A673 (cell line): ENCODE measurements at regions not wholly inside any gene's neighbourhood (a gene's known extent, or its start where the extent isn't known, plus 50 kb on each side); places are given as distances from the start of the nearest gene placed in this dataset.

Experiments used
- BruUV-seq: library from RNA; stranded (reverse); fragments of 400-500 nt; replicated peaks from 2 replicates; lab custom pipeline; 2021; lab: Mats Ljungman, UMichigan
- CTCF ChIA-PET: fragments of 300-600 bp; sonication (Branson Sonifier 250); formaldehyde crosslinking; loops from one replicate; lab custom pipeline; 2022; ENCODE audit warnings: antibody characterized with exemption; lab: Charles Lee
- POLR2A ChIA-PET: fragments of 300-600 bp; sonication (Branson Sonifier 250); formaldehyde crosslinking; loops from one replicate; lab custom pipeline; 2022; ENCODE audit warnings: antibody characterized with exemption; ENCODE audit not compliant: low non-redundant PET; lab: Charles Lee
- DNase-seq: peaks from one replicate; pipeline ENCODE4 v3.0.0-alpha.2; 2015; ENCODE audit warnings: low spot score
- H3K27ac ChIP-seq: fragments of 200-600 bp; sonication (generic); 2 replicates; pipeline ENCODE4 v1.5.1; 2016; ENCODE audit warnings: mixed run types, low read depth, mild to moderate bottlenecking, mixed read lengths, antibody characterized with exemption, low read length; ENCODE audit not compliant: poor library complexity, severe bottlenecking
- H3K27me3 ChIP-seq: fragments of 200-600 bp; sonication (generic); replicated peaks from 2 replicates; pipeline ENCODE4 v1.6.1; 2017; ENCODE audit warnings: mixed run types, low read depth, mild to moderate bottlenecking, mixed read lengths, antibody characterized with exemption, low read length; ENCODE audit not compliant: insufficient read depth, poor library complexity
- H3K36me3 ChIP-seq: fragments of 200-600 bp; sonication (generic); 2 replicates; pipeline ENCODE4 v1.6.1; 2016; ENCODE audit warnings: mixed run types, mild to moderate bottlenecking, mixed read lengths, antibody characterized with exemption, low read length; ENCODE audit not compliant: insufficient read depth, poor library complexity, severe bottlenecking
- H3K4me1 ChIP-seq: fragments of 200-600 bp; sonication (generic); 2 replicates; pipeline ENCODE4 v1.6.1; 2017; ENCODE audit warnings: mixed run types, mild to moderate bottlenecking, mixed read lengths, antibody characterized with exemption, low read length; ENCODE audit not compliant: insufficient read depth, poor library complexity, severe bottlenecking
- H3K4me3 ChIP-seq: fragments of 200-600 bp; sonication (generic); 2 replicates; pipeline ENCODE4 v1.5.1; 2016; ENCODE audit warnings: low read depth, mixed run types, mild to moderate bottlenecking, mixed read lengths, low read length; ENCODE audit not compliant: poor library complexity, severe bottlenecking
- H3K9me3 ChIP-seq: fragments of 200-600 bp; sonication (generic); 2 replicates; pipeline ENCODE4 v1.6.1; 2016; ENCODE audit warnings: mixed run types, low read depth, mild to moderate bottlenecking, mixed read lengths, antibody characterized with exemption, low read length; ENCODE audit not compliant: poor library complexity, severe bottlenecking
- CTCF ChIP-seq: fragments of 300-800, 200-600 bp; sonication (generic); conservative IDR thresholded peaks from 2 replicates; pipeline ENCODE4 v1.5.1; 2017; ENCODE audit warnings: low read depth, mild to moderate bottlenecking, antibody characterized with exemption, low read length, moderate library complexity, mixed read lengths
- EZH2 ChIP-seq: fragments of 200-600 bp; sonication (generic); IDR thresholded peaks from 2 replicates; pipeline ENCODE4 v1.6.1; 2017; ENCODE audit warnings: borderline replicate concordance, low read depth, mild to moderate bottlenecking, mixed read lengths, antibody characterized with exemption, low read length; ENCODE audit not compliant: poor library complexity, severe bottlenecking
- intact Hi-C: fragments of 100-400 bp; cut with micrococcal nuclease; formaldehyde crosslinking; loops from one replicate; pipeline ENCODE4 v1.10.0; 2022; ENCODE audit not compliant: unreplicated experiment

DNA sequence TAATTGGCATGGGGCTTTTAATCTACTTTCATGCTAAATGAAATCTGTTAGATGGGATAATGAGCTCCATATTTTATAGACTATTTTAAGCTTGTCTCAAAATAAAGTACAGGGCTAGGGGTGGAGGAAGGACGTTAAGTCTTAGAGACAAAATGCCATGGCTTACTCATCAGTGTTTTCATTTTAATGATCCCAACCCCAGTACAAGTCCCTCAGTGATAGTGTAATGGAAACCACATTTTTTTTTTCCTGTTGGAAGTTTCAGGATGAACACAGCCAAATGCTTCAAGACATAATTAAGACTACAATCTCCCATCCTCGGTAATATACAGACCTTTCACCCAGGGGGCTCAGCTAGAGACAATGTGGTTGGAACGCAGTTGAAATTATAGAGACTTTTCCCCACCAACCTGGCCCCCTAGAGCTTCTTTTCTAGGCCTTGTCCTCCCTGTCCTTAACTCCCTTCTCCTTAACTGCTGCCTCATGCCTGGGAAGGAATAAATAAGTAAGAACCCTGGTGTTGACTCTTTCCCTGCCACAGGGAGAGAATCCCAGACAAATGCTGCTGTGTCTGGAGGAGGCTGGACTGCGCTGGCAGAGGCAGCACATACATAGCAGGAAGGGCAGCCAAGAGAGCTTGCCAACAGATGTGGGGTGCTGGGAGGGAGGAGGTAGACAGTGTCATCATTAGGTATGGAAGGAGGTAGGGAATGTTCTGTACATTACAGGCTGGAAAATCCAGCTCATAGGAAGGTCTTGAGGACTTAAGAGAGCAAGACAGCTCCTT, 115.4 kb upstream of the ROPN1 start:
- ChIA-PET CTCF (no interaction called here), POLR2A (no interaction called here)
- BruUV-seq, result no TSS peak
- no peaks in the 10 kb centered on the region for H3K4me1 ChIP-seq
- DNase-seq, result no peak
- no peaks in the 10 kb centered on the region for H3K36me3 ChIP-seq
- H3K9me3 ChIP-seq, result no peaks in the 10 kb centered on the region
- H3K27me3 ChIP-seq, result no peaks in the 10 kb centered on the region
- no peak overlapping the region for H3K4me3 ChIP-seq
- no peak overlapping the region for H3K27ac ChIP-seq
- intact Hi-C loops, result no loop called here
- TF ChIP-seq CTCF (no peak), EZH2 (no peak)

DNA sequence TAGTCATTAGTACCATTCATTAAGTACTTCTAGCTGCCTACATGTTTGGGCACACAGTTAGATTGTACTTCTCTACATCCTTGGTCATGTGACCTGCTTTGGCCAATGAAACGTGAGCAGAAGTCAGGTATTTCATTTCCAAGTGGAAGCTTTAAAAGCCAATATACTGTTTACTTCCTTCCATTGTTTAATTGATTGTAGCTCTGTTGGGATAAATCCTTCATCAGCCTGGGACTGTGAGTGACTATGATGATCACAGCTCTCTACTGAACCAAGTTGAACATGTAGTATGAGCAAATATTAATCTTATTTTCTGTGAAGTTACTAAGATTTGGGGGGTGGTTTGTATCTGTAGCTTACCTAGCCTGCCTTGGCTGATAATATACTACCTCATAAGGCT, 116.5 kb upstream of the ROPN1 start:
- intact Hi-C loops, result no loop called here

GRCh38 chr3:124113485-124113884, 121.6 kb upstream of the ROPN1 start:
- H3K36me3 ChIP-seq, result no peaks in the 10 kb centered on the region
- H3K9me3 ChIP-seq, result no peaks in the 10 kb centered on the region
- no peak for TF ChIP-seq EZH2
- intact Hi-C loops, result no loop called here
- ChIA-PET POLR2A (no interaction called here), CTCF (no interaction called here)
- no peaks in the 10 kb centered on the region for H3K27me3 ChIP-seq
- no peak overlapping the region for H3K27ac ChIP-seq
- peaks cover 5% of the 10 kb centered on the region for H3K4me1 ChIP-seq
- H3K4me3 ChIP-seq, result no peak overlapping the region
- DNase-seq, result no peak
- BruUV-seq, result no TSS peak

More for the DNA sequence above, 116.5 kb upstream of the ROPN1 start:
- Histone ChIP-seq H3K9me3 (no peaks in the 10 kb centered on the region), H3K27ac (no peak overlapping the region), H3K27me3 (no peaks in the 10 kb centered on the region), H3K36me3 (no peaks in the 10 kb centered on the region), H3K4me3 (no peak overlapping the region), H3K4me1 (no peaks in the 10 kb centered on the region)
- no TSS peak for BruUV-seq
- no peak for TF ChIP-seq EZH2
- TF ChIP-seq CTCF, result no peak
- ChIA-PET CTCF (no interaction called here), POLR2A (no interaction called here)
- DNase-seq, result no peak

GRCh38 chr3:124115279-124115678, 123.4 kb upstream of the ROPN1 start:
- no peaks in the 10 kb centered on the region for H3K27me3 ChIP-seq
- CTCF ChIA-PET, result no interaction called here
- peaks cover 5% of the 10 kb centered on the region for H3K4me1 ChIP-seq
- POLR2A ChIA-PET, result no interaction called here
- no peak for TF ChIP-seq EZH2
- H3K27ac ChIP-seq, result no peak overlapping the region
- no peak for DNase-seq
- H3K4me3 ChIP-seq, result no peak overlapping the region
- no peaks in the 10 kb centered on the region for H3K9me3 ChIP-seq
- intact Hi-C loops, result no loop called here
- BruUV-seq, result no TSS peak
- no peaks in the 10 kb centered on the region for H3K36me3 ChIP-seq
